GM19397 (cell line): ENCODE measurements at regions not wholly inside any gene's neighbourhood (a gene's known extent, or its start where the extent isn't known, plus 50 kb on each side); places are given as distances from the start of the nearest gene placed in this dataset.

Experiments used
- ATAC-seq: cut with Tn5 transposase; IDR thresholded peaks from one replicate; pipeline ENCODE4 v1.9.1; 2021; ENCODE audit warnings: mild to moderate bottlenecking, moderate library complexity; ENCODE audit not compliant: unreplicated experiment

GRCh38 chr15:95346721-95347475, 983.6 kb upstream of the NR2F2 start:
- ATAC-seq, result no peak

- ATAC-seq, result no peak
Measured at GRCh38 chr15:95347837-95348236, 982.7 kb upstream of the NR2F2 start.

GRCh38 chr15:95350908-95351307, 979.6 kb upstream of the NR2F2 start:
- no peak for ATAC-seq

- no peak for ATAC-seq
Measured at GRCh38 chr15:95352631-95353187, 977.8 kb upstream of the NR2F2 start.

GRCh38 chr15:95353512-95353911, 977.0 kb upstream of the NR2F2 start:
- no peak for ATAC-seq

- ATAC-seq, result no peak
Measured at GRCh38 chr15:95359966-95360365, 970.5 kb upstream of the NR2F2 start.

GRCh38 chr15:95362306-95362705, 968.2 kb upstream of the NR2F2 start:
- ATAC-seq, result no peak

GRCh38 chr15:95363646-95364045, 966.9 kb upstream of the NR2F2 start:
- no peak for ATAC-seq

GRCh38 chr15:95365511-95366107, 964.9 kb upstream of the NR2F2 start:
- no peak for ATAC-seq

- ATAC-seq, result no peak
Measured at GRCh38 chr15:95368191-95368590, 962.3 kb upstream of the NR2F2 start.

GRCh38 chr15:95368755-95369601, 961.5 kb upstream of the NR2F2 start:
- ATAC-seq, result no peak

- no peak for ATAC-seq
Measured at GRCh38 chr15:95370291-95370690, 960.2 kb upstream of the NR2F2 start.

- no peak for ATAC-seq
Measured at GRCh38 chr15:95371664-95372063, 958.8 kb upstream of the NR2F2 start.

- no peak for ATAC-seq
Measured at GRCh38 chr15:95375281-95375680, 955.2 kb upstream of the NR2F2 start.

- no peak for ATAC-seq
Measured at GRCh38 chr15:95377258-95377852, 953.1 kb upstream of the NR2F2 start.

- ATAC-seq, result no peak
Measured at GRCh38 chr15:95394186-95395067, 936.1 kb upstream of the NR2F2 start.

- ATAC-seq, result no peak
Measured at GRCh38 chr15:95400428-95400827, 930.1 kb upstream of the NR2F2 start.

GRCh38 chr15:95401587-95401986, 928.9 kb upstream of the NR2F2 start:
- no peak for ATAC-seq

- ATAC-seq, result no peak
Measured at GRCh38 chr15:95405447-95405846, 925.1 kb upstream of the NR2F2 start.

- no peak for ATAC-seq
Measured at GRCh38 chr15:95407534-95407933, 923.0 kb upstream of the NR2F2 start.
